HCT116 (cell line): ENCODE measurements at regions not wholly inside any gene's neighbourhood (a gene's known extent, or its start where the extent isn't known, plus 50 kb on each side); places are given as distances from the start of the nearest gene placed in this dataset.
A peak's percentile ranks its signal among the peaks of the same experiment; 100 is the strongest.

Source experiments
- ATAC-seq: fragments of 200-7000 bp; cut with Tn5 transposase; 2 replicates; pipeline ENCODE4 v1.9.1; 2020; ENCODE audit warnings: mild to moderate bottlenecking, moderate library complexity
- BruUV-seq: library from RNA; stranded (reverse); fragments of 400-500 nt; replicated peaks from 2 replicates; lab custom pipeline; 2021; lab: Mats Ljungman, UMichigan
- CTCF ChIA-PET: fragments of 300-600 bp; sonication (Branson Sonifier 250); formaldehyde crosslinking; loops from one replicate; lab custom pipeline; 2021; ENCODE audit warnings: antibody characterized with exemption; lab: Charles Lee
- POLR2A ChIA-PET: fragments of 300-600, 350-600 bp; sonication (Branson Sonifier 250); formaldehyde crosslinking; loops from one replicate; lab custom pipeline; 2021; ENCODE audit warnings: antibody characterized with exemption; lab: Charles Lee
- RAD21 ChIA-PET, 2 experiments: fragments of 300-600 bp; sonication (Branson Sonifier 250); formaldehyde crosslinking; loops; one replicate each; lab custom pipeline; 2023; ENCODE audit warnings: low total read pairs in 2 of 2; ENCODE audit not compliant: uncharacterized antibody in 2 of 2, unreplicated experiment in 2 of 2, low non-redundant PET in 1 of 2; lab: Charles Lee
- DNase-seq: peaks from one replicate; pipeline ENCODE4 v3.0.0-alpha.2; 2010; ENCODE audit warnings: low read depth, low spot score
- H2AFZ ChIP-seq: fragments of 200-600 bp; shearing (Covaris generic), sonication (generic); 2 replicates; pipeline ENCODE4 v1.6.1; 2017; ENCODE audit warnings: low read depth, mixed run types, mixed read lengths, antibody characterized with exemption, low read length; ENCODE audit not compliant: poor library complexity, severe bottlenecking
- H3K27ac ChIP-seq: 2 replicates; pipeline ENCODE4 v1.5.1; 2012; ENCODE audit warnings: low read depth, low read length
- H3K27me3 ChIP-seq: fragments of 200-600 bp; sonication (generic); 2 replicates; pipeline ENCODE4 v1.6.1; 2016; ENCODE audit warnings: mixed run types, low read length, mixed read lengths; ENCODE audit not compliant: insufficient read depth
- H3K36me3 ChIP-seq, 2 experiments: fragments of 200-500 bp in 1 of 2; fragments of 200-600 bp in 1 of 2; sonication (Bioruptor generic) in 1 of 2; sonication (generic) in 1 of 2; 2 replicates each; pipeline versions ENCODE4 v1.5.1 to v1.6.1; 2014 to 2016; ENCODE audit warnings: low read length in 2 of 2, inconsistent platforms in 1 of 2, mixed read lengths in 1 of 2, mixed run types in 1 of 2; ENCODE audit not compliant: insufficient read depth in 2 of 2, control insufficient read depth in 1 of 2
- H3K4me1 ChIP-seq, 2 experiments: fragments of 200-600 bp in 1 of 2; sonication (generic) in 1 of 2; 2 replicates each; pipeline versions ENCODE4 v1.5.1 to v1.6.1; 2012 to 2017; ENCODE audit warnings: low read length in 2 of 2, inconsistent platforms in 1 of 2, mild to moderate bottlenecking in 1 of 2, mixed read lengths in 1 of 2, mixed run types in 1 of 2, moderate library complexity in 1 of 2; ENCODE audit not compliant: insufficient read depth in 2 of 2, control insufficient read depth in 1 of 2
- H3K4me2 ChIP-seq: fragments of 200-600 bp; sonication (generic); 2 replicates; pipeline ENCODE4 v1.6.1; 2017; ENCODE audit warnings: mixed run types, low read length, mixed read lengths
- H3K4me3 ChIP-seq, 2 experiments: fragments of 200-600 bp in 1 of 2; sonication (generic) in 1 of 2; replicated peaks in 1 of 2; 2 replicates each; pipeline ENCODE4 v1.5.1; 2011 to 2016; ENCODE audit warnings: low read length in 2 of 2, control low read depth in 1 of 2, low read depth in 1 of 2, mild to moderate bottlenecking in 1 of 2, mixed read lengths in 1 of 2, mixed run types in 1 of 2
- H3K79me2 ChIP-seq: fragments of 200-600 bp; sonication (generic); 2 replicates; pipeline ENCODE4 v1.6.1; 2017; ENCODE audit warnings: mild to moderate bottlenecking, mixed run types, low read length, moderate library complexity, mixed read lengths; ENCODE audit not compliant: insufficient read depth
- H3K9ac ChIP-seq: fragments of 200-600 bp; sonication (generic); 2 replicates; pipeline ENCODE4 v1.6.1; 2016; ENCODE audit warnings: low read length, mixed read lengths
- H3K9me2 ChIP-seq: fragments of 200-600 bp; sonication (generic), shearing (Covaris generic); 2 replicates; pipeline ENCODE4 v1.6.1; 2017; ENCODE audit warnings: mixed run types, mild to moderate bottlenecking, moderate library complexity; ENCODE audit not compliant: insufficient read depth
- H3K9me3 ChIP-seq, 2 experiments: fragments of 200-500 bp in 1 of 2; fragments of 200-600 bp in 1 of 2; sonication (Bioruptor generic) in 1 of 2; sonication (generic) in 1 of 2; 2 replicates each; pipeline ENCODE4 v1.6.1; 2014 to 2017; ENCODE audit warnings: low read length in 2 of 2, mixed read lengths in 2 of 2, inconsistent platforms in 1 of 2, low read depth in 1 of 2, mild to moderate bottlenecking in 1 of 2, mixed run types in 1 of 2, moderate library complexity in 1 of 2; ENCODE audit not compliant: control insufficient read depth in 1 of 2, insufficient read depth in 1 of 2
- H4K20me1 ChIP-seq: fragments of 200-600 bp; sonication (generic), shearing (Covaris generic); 2 replicates; pipeline ENCODE4 v1.6.1; 2017; ENCODE audit warnings: mixed run types, mild to moderate bottlenecking, moderate library complexity; ENCODE audit not compliant: insufficient read depth
- CEBPB ChIP-seq: IDR thresholded peaks from 2 replicates; pipeline ENCODE4 v1.6.1; 2012; ENCODE audit warnings: low read depth
- EGR1 ChIP-seq: IDR thresholded peaks from 2 replicates; pipeline ENCODE4 v1.6.1; 2012; ENCODE audit warnings: low read depth
- EZH2 ChIP-seq: fragments of 200-600 bp; sonication (generic); IDR thresholded peaks from 2 replicates; pipeline ENCODE4 v1.6.1; 2017; ENCODE audit warnings: antibody characterized with exemption, mixed run types
- EZH2phosphoT487 ChIP-seq: fragments of 200-600 bp; IDR thresholded peaks from 2 replicates; pipeline ENCODE4 v1.6.1; 2018; ENCODE audit warnings: antibody characterized with exemption, borderline replicate concordance
- FOSL1 ChIP-seq: IDR thresholded peaks from 2 replicates; pipeline ENCODE4 v1.6.1; 2012; ENCODE audit warnings: low read depth
- JUND ChIP-seq: IDR thresholded peaks from 2 replicates; pipeline ENCODE4 v1.6.1; 2012
- POLR2A ChIP-seq: IDR thresholded peaks from 2 replicates; pipeline ENCODE4 v1.7.0; 2011; ENCODE audit warnings: borderline replicate concordance; ENCODE audit not compliant: insufficient read depth, insufficient read length; ENCODE audit errors: extremely low read depth
- RAD21 ChIP-seq: IDR thresholded peaks from 2 replicates; pipeline ENCODE4 v1.6.1; 2012; ENCODE audit warnings: low read depth, mild to moderate bottlenecking
- SP1 ChIP-seq: IDR thresholded peaks from 2 replicates; pipeline ENCODE4 v1.6.1; 2012; ENCODE audit warnings: low read depth
- TCF7L2 ChIP-seq: IDR thresholded peaks from 2 replicates; pipeline ENCODE4 v1.7.0; 2011; ENCODE audit warnings: borderline replicate concordance, inconsistent platforms; ENCODE audit not compliant: insufficient read depth, insufficient read length; ENCODE audit errors: extremely low read depth
- YY1 ChIP-seq: IDR thresholded peaks from 2 replicates; pipeline ENCODE4 v1.6.1; 2011; ENCODE audit warnings: low read length, low read depth, moderate library complexity, mild to moderate bottlenecking; ENCODE audit not compliant: insufficient replicate concordance; ENCODE audit errors: extremely low read depth
- ZNF274 ChIP-seq: fragments of 200-500 bp; sonication (Bioruptor generic); IDR thresholded peaks from 2 replicates; pipeline ENCODE4 v1.6.1; 2014; ENCODE audit warnings: mild to moderate bottlenecking, low read depth, low read length, inconsistent platforms
- intact Hi-C: fragments of 100-400 bp; cut with micrococcal nuclease; formaldehyde crosslinking; loops from 2 replicates; pipeline ENCODE4 v1.10.0; 2022
- TF ChIP-seq, protein P1 (sequence below): IDR thresholded peaks from 2 replicates; pipeline ENCODE4 v1.6.1; 2012
- TF ChIP-seq, protein P2 (sequence below): IDR thresholded peaks from 2 replicates; pipeline ENCODE4 v1.6.1; 2011; ENCODE audit warnings: mild to moderate bottlenecking, low read length, moderate library complexity; ENCODE audit not compliant: insufficient replicate concordance; ENCODE audit errors: extremely low read depth
- TF ChIP-seq, protein P3 (sequence below): IDR thresholded peaks from 2 replicates; pipeline ENCODE4 v1.6.1; 2012; ENCODE audit warnings: low read depth

DNA sequence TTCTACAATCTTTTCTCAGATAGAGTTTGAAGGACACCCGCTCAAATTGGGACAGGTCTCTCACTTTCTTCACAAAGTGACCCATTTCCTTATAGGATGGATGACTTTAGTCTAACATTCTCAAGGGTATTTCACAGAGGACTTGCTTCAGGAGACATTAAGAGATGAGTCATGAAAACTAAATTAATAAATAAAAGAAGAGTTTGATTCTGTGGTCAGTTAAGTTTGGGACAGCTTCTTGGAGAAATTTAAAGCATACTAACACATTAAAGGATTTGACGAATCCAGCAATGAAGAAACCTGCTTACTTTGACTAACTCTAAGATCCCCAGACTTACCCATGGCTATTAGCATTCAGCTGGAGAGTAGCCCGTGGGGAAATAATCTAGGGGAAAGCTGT, 95.6 kb upstream of the RAB3GAP2 start:
- H3K4me1 ChIP-seq: peaks cover 13 to 37% of the 10 kb centered on the region in 2 experiments
- H3K4me3 ChIP-seq: no peak overlapping the region
- no peak overlapping the region for H3K27ac ChIP-seq
- ChIA-PET CTCF (interaction anchor here (0.8 kb wide), 1 partner anchor 365 kb away, joined by 3 read pairs; no protein-coding TSS in a partner anchor), RAD21 (no interaction called here)
- H3K9me2 ChIP-seq: no peaks in the 10 kb centered on the region
- BruUV-seq: no TSS peak
- no peak overlapping the region for H3K9ac ChIP-seq
- H2AFZ ChIP-seq: peak overlapping the region; percentile 3
- intact Hi-C loops: no loop called here
- no peak for TF ChIP-seq FOSL1
- TF ChIP-seq, protein P1, sequence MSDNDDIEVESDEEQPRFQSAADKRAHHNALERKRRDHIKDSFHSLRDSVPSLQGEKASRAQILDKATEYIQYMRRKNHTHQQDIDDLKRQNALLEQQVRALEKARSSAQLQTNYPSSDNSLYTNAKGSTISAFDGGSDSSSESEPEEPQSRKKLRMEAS: no peak
- no peak for TF ChIP-seq RAD21
- no peak for TF ChIP-seq SP1
- TF ChIP-seq ZNF274: no peak
- no peak for TF ChIP-seq TCF7L2
- TF ChIP-seq EGR1: no peak
- TF ChIP-seq, all 23 proteins: peak for 0
- no peaks in the 10 kb centered on the region for H3K36me3 ChIP-seq
- no peaks in the 10 kb centered on the region for H3K9me3 ChIP-seq
- H3K79me2 ChIP-seq: no peaks in the 10 kb centered on the region
- ATAC-seq (no peak), DNase-seq (no peak)
- no peaks in the 10 kb centered on the region for H3K27me3 ChIP-seq
- POLR2A ChIA-PET: no interaction called here
- H4K20me1 ChIP-seq: no peaks in the 10 kb centered on the region
- H3K4me2 ChIP-seq: no peak overlapping the region

DNA sequence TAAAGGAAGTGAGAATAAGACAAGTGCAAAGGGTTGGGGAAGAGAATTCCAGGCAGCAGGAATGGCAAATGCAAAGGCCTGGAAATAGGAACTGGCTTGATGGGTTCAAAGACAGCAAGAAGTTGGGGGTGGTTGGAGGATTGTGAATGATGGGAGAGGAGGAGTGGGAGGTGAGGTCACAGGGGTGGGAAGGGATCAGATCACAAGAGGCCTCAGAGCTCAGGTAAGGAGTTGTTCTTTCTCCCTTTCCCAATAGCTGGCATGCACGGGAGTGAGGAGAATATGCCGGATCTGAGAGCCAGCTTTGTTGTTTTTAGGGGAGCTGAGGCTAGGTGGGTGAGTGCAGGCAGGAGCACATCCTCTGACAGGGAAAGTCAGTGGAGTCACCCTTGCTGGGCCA, 94.0 kb upstream of the RAB3GAP2 start:
- Histone ChIP-seq H2AFZ (no peak overlapping the region), H3K9ac (no peak overlapping the region), H3K4me2 (no peak overlapping the region), H3K79me2 (no peaks in the 10 kb centered on the region), H3K9me3 (no peaks in the 10 kb centered on the region), H4K20me1 (no peaks in the 10 kb centered on the region), H3K4me3 (no peak overlapping the region), H3K27ac (no peak overlapping the region), H3K27me3 (no peaks in the 10 kb centered on the region), H3K9me2 (no peaks in the 10 kb centered on the region), H3K4me1 (peaks cover 13 to 34% of the 10 kb centered on the region in 2 experiments), H3K36me3 (no peaks in the 10 kb centered on the region)
- no peak for DNase-seq
- ATAC-seq: no peak
- intact Hi-C loops: no loop called here
- BruUV-seq: no TSS peak
- ChIA-PET CTCF (no interaction called here), RAD21 (no interaction called here), POLR2A (no interaction called here)
- TF ChIP-seq, protein P2, sequence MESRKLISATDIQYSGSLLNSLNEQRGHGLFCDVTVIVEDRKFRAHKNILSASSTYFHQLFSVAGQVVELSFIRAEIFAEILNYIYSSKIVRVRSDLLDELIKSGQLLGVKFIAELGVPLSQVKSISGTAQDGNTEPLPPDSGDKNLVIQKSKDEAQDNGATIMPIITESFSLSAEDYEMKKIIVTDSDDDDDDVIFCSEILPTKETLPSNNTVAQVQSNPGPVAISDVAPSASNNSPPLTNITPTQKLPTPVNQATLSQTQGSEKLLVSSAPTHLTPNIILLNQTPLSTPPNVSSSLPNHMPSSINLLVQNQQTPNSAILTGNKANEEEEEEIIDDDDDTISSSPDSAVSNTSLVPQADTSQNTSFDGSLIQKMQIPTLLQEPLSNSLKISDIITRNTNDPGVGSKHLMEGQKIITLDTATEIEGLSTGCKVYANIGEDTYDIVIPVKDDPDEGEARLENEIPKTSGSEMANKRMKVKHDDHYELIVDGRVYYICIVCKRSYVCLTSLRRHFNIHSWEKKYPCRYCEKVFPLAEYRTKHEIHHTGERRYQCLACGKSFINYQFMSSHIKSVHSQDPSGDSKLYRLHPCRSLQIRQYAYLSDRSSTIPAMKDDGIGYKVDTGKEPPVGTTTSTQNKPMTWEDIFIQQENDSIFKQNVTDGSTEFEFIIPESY: no peak
- no peak for TF ChIP-seq CEBPB
- TF ChIP-seq, protein P3, sequence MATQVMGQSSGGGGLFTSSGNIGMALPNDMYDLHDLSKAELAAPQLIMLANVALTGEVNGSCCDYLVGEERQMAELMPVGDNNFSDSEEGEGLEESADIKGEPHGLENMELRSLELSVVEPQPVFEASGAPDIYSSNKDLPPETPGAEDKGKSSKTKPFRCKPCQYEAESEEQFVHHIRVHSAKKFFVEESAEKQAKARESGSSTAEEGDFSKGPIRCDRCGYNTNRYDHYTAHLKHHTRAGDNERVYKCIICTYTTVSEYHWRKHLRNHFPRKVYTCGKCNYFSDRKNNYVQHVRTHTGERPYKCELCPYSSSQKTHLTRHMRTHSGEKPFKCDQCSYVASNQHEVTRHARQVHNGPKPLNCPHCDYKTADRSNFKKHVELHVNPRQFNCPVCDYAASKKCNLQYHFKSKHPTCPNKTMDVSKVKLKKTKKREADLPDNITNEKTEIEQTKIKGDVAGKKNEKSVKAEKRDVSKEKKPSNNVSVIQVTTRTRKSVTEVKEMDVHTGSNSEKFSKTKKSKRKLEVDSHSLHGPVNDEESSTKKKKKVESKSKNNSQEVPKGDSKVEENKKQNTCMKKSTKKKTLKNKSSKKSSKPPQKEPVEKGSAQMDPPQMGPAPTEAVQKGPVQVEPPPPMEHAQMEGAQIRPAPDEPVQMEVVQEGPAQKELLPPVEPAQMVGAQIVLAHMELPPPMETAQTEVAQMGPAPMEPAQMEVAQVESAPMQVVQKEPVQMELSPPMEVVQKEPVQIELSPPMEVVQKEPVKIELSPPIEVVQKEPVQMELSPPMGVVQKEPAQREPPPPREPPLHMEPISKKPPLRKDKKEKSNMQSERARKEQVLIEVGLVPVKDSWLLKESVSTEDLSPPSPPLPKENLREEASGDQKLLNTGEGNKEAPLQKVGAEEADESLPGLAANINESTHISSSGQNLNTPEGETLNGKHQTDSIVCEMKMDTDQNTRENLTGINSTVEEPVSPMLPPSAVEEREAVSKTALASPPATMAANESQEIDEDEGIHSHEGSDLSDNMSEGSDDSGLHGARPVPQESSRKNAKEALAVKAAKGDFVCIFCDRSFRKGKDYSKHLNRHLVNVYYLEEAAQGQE: no peak
- TF ChIP-seq, protein P1: no peak
- TF ChIP-seq FOSL1: no peak
- no peak for TF ChIP-seq EZH2phosphoT487
- TF ChIP-seq SP1: no peak
- no peak for TF ChIP-seq EGR1
- no peak for TF ChIP-seq JUND
- no peak for TF ChIP-seq EZH2
- TF ChIP-seq POLR2A: no peak
- TF ChIP-seq YY1: no peak
